ENCODE measurements at regions not wholly inside any gene's neighbourhood (a gene's known extent, or its start where the extent isn't known, plus 50 kb on each side); places are given as distances from the start of the nearest gene placed in this dataset.

DNA sequence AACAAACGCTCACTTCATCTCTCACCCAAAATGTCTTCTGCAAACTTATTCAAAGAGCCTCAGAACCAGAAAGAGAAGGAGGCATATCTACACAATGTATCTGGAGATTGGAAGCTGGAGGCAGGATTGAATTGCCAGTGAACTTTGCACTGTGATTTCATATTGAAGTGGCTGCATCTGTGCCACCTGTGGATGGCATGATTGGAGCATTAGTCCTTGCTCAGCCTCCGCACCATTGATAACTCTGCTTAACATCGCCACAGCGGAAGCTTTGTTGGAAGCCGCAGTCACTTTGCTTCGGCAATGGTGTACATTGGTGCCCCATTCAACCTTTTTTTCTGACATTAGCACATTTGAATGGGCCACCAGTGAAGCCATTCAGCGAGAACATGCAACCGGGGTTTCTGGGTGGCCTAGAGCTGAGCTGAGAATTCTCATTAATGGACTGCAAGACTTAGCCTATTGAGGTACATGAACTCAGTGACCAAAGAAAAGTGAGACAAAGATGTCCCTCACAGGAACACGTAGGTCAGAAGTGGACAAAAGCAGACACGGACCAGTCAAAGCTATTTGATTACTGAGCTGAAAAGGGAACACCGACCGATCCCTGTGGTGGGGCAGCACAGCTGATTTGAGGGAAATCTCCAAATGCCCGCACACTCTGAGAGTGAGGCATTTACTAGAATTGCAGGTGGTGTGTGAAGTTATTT lies 130.4 kb downstream of the BRMS1L start:
- ChIA-PET RAD21 (ENCODE audit: low non-redundant PET in 1 of 2, low total read pairs in 2 of 2, uncharacterized antibody in 2 of 2, unreplicated experiment in 2 of 2) (no interaction called here), CTCF (interaction anchor here (4.8 kb wide), 1 partner anchor 113 kb away, joined by 36 read pairs; no protein-coding TSS in a partner anchor), POLR2A (no interaction called here)
- no peaks in the 10 kb centered on the region for H3K79me2 ChIP-seq (ENCODE audit: insufficient read depth, low read length)
- no peak overlapping the region for H2AFZ ChIP-seq (ENCODE audit: low read depth, low read length, poor library complexity, severe bottlenecking)
- intact Hi-C loops (cut with micrococcal nuclease), result loop anchor here (10.0 kb wide), 1 partner anchor 1188 kb away; no protein-coding TSS in a partner anchor
- no TSS peak for BruUV-seq (replicated peaks)
- H3K36me3 ChIP-seq (ENCODE audit: control insufficient read depth in 1 of 2, insufficient read depth in 2 of 2, low read length in 2 of 2), result no peaks in the 10 kb centered on the region
- no peak overlapping the region for H3K9ac ChIP-seq (ENCODE audit: low read length)
- H3K27ac ChIP-seq (ENCODE audit: low read depth, low read length), result no peak overlapping the region
- H3K4me3 ChIP-seq (replicated peaks in 1 of 2; ENCODE audit: low read depth in 1 of 2, low read length in 2 of 2), result no peak overlapping the region
- DNase-seq (ENCODE audit: low read depth, low spot score) (no peak), ATAC-seq (no peak)
- TF ChIP-seq ZBTB33 (IDR thresholded peaks at IDR 0.05; ENCODE audit: extremely low read depth, insufficient replicate concordance, low read length) (no peak), POLR2A (IDR thresholded peaks at IDR 0.05; ENCODE audit: borderline replicate concordance, extremely low read depth, insufficient read depth, insufficient read length) (no peak), ELF1 (IDR thresholded peaks at IDR 0.05; ENCODE audit: borderline replicate concordance, low read depth) (no peak), ZNF274 (IDR thresholded peaks at IDR 0.05; ENCODE audit: low read depth, low read length) (no peak), SIN3A (IDR thresholded peaks at IDR 0.05; ENCODE audit: low read depth) (no peak), CBX3 (IDR thresholded peaks at IDR 0.05; ENCODE audit: low read depth) (no peak), ZFX (IDR thresholded peaks at IDR 0.05) (no peak), YY1 (IDR thresholded peaks at IDR 0.05; ENCODE audit: extremely low read depth, insufficient replicate concordance, low read depth, low read length) (no peak), CEBPB (IDR thresholded peaks at IDR 0.05; ENCODE audit: low read depth) (no peak)
- H4K20me1 ChIP-seq (ENCODE audit: insufficient read depth), result no peaks in the 10 kb centered on the region
- no peaks in the 10 kb centered on the region for H3K9me3 ChIP-seq (ENCODE audit: control insufficient read depth in 1 of 2, insufficient read depth in 1 of 2, low read depth in 1 of 2, low read length in 2 of 2)
- no peaks in the 10 kb centered on the region for H3K27me3 ChIP-seq (ENCODE audit: insufficient read depth, low read length)
- no peak overlapping the region for H3K4me2 ChIP-seq (ENCODE audit: low read length)
- no peaks in the 10 kb centered on the region for H3K9me2 ChIP-seq (ENCODE audit: insufficient read depth)
- no peaks in the 10 kb centered on the region for H3K4me1 ChIP-seq (ENCODE audit: control insufficient read depth in 1 of 2, insufficient read depth in 2 of 2, low read length in 2 of 2)

Measured in HCT116 (cell line).